Right atrium auricular region (tissue), 2 donors: ENCODE measurements at regions not wholly inside any gene's neighbourhood (a gene's known extent, or its start where the extent isn't known, plus 50 kb on each side); places are given as distances from the start of the nearest gene placed in this dataset.

Experiments
- DNase-seq: peaks from one replicate; pipeline ENCODE4 v3.0.0-alpha.2; 2019; ENCODE audit warnings: low spot score
- H3K27ac ChIP-seq, 2 donors: fragments of 200-600 bp; sonication (generic); 1 replicate in 1 of 2; 2 replicates in 1 of 2; pipeline ENCODE4 v1.5.1; 2016 to 2019
- H3K27me3 ChIP-seq, 2 donors: fragments of 200-600 bp; sonication (generic); one replicate each; pipeline versions ENCODE4 v1.5.1 to v1.6.0; 2017 to 2019
- H3K36me3 ChIP-seq: fragments of 200-600 bp; sonication (generic); one replicate; pipeline ENCODE4 v1.5.1; 2016
- H3K4me1 ChIP-seq, 2 donors: fragments of 200-600 bp; sonication (generic); one replicate each; pipeline versions ENCODE4 v1.5.1 to v1.6.0; 2017 to 2019
- H3K4me3 ChIP-seq, 2 donors: fragments of 200-600 bp; sonication (generic); 1 replicate in 1 of 2; 2 replicates in 1 of 2; pipeline ENCODE4 v1.5.1; 2017 to 2019; ENCODE audit warnings: mild to moderate bottlenecking in 1 of 2, moderate library complexity in 1 of 2
- H3K9me3 ChIP-seq, 2 donors: fragments of 200-600 bp; sonication (generic); one replicate each; pipeline ENCODE4 v1.5.1; 2019
- TF ChIP-seq, protein P1 (sequence below), 2 donors: fragments of 200-600 bp; sonication (generic); IDR thresholded peaks; one replicate each; pipeline ENCODE4 v1.5.1; 2019; ENCODE audit warnings: antibody characterized with exemption in 2 of 2

GRCh38 chr2:200091126-200091525 is 135.7 kb downstream of the MAIP1 start:
- H3K9me3 ChIP-seq: no peaks in the 10 kb centered on the region
- DNase-seq: no peak

GRCh38 chr2:200092235-200092634 is 136.9 kb downstream of the MAIP1 start:
- no peak overlapping the region for H3K27ac ChIP-seq
- no peak for DNase-seq
- no peak overlapping the region for H3K4me3 ChIP-seq
- TF ChIP-seq, protein P1, sequence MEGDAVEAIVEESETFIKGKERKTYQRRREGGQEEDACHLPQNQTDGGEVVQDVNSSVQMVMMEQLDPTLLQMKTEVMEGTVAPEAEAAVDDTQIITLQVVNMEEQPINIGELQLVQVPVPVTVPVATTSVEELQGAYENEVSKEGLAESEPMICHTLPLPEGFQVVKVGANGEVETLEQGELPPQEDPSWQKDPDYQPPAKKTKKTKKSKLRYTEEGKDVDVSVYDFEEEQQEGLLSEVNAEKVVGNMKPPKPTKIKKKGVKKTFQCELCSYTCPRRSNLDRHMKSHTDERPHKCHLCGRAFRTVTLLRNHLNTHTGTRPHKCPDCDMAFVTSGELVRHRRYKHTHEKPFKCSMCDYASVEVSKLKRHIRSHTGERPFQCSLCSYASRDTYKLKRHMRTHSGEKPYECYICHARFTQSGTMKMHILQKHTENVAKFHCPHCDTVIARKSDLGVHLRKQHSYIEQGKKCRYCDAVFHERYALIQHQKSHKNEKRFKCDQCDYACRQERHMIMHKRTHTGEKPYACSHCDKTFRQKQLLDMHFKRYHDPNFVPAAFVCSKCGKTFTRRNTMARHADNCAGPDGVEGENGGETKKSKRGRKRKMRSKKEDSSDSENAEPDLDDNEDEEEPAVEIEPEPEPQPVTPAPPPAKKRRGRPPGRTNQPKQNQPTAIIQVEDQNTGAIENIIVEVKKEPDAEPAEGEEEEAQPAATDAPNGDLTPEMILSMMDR (IDR thresholded peaks at IDR 0.05): no peak
- no peaks in the 10 kb centered on the region for H3K4me1 ChIP-seq
- H3K36me3 ChIP-seq: no peaks in the 10 kb centered on the region
- H3K27me3 ChIP-seq: no peaks in the 10 kb centered on the region
- H3K9me3 ChIP-seq: no peaks in the 10 kb centered on the region

More at GRCh38 chr2:200091126-200091525, 135.7 kb downstream of the MAIP1 start:
- H3K27me3 ChIP-seq: no peaks in the 10 kb centered on the region
- H3K4me1 ChIP-seq: no peaks in the 10 kb centered on the region
- no peak overlapping the region for H3K4me3 ChIP-seq
- H3K36me3 ChIP-seq: no peaks in the 10 kb centered on the region
- TF ChIP-seq, protein P1 (IDR thresholded peaks at IDR 0.05): no peak
- H3K27ac ChIP-seq: no peak overlapping the region

DNA sequence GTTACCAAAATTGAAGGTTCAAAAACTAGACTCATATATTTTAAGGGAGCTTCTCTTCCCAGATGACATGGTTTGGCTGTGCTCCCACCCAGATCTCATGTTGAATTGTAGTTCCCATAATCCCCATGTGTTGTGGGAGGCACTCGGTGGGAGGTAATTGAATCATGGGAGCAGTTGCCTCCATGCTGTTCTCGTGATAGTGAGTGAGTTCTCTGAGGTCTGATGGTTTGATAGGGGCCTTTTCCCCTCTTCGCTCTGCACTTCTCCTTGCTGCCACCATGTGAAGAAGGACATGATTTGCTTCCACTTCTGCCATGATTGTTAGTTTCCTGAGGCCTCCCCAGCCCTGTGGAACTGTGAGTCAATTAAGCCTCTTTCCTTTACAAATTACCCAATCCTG is 140.1 kb downstream of the MAIP1 start:
- TF ChIP-seq, protein P1 (IDR thresholded peaks at IDR 0.05): no peak
- DNase-seq: no peak
- no peaks in the 10 kb centered on the region for H3K27me3 ChIP-seq
- H3K36me3 ChIP-seq: no peaks in the 10 kb centered on the region
- no peaks in the 10 kb centered on the region for H3K9me3 ChIP-seq
- no peak overlapping the region for H3K4me3 ChIP-seq
- no peaks in the 10 kb centered on the region for H3K4me1 ChIP-seq
- no peak overlapping the region for H3K27ac ChIP-seq

DNA sequence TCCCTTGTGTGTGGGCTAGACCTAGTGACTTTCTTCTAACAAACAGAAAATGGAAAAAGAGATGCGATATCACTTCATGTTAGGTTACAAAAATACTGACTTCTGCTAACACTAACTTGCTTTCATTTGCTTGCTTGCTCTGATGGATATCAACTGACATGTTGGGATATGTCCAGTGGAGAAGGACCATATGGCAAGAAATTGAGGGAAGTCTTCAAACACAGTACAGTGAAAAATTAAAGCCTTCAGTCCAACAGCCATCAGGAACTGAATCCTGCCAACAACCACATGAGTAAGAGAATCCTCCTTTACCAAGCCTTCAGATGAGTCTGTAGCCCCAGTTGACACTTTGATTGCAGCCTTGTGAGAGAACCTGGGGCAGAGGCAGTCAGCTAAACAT is 143.9 kb downstream of the MAIP1 start:
- no peak for DNase-seq
- no peaks in the 10 kb centered on the region for H3K36me3 ChIP-seq
- no peaks in the 10 kb centered on the region for H3K27me3 ChIP-seq
- H3K4me3 ChIP-seq: no peak overlapping the region
- no peak overlapping the region for H3K27ac ChIP-seq
- H3K4me1 ChIP-seq: no peaks in the 10 kb centered on the region
- no peaks in the 10 kb centered on the region for H3K9me3 ChIP-seq
- TF ChIP-seq, protein P1 (IDR thresholded peaks at IDR 0.05): no peak

DNA sequence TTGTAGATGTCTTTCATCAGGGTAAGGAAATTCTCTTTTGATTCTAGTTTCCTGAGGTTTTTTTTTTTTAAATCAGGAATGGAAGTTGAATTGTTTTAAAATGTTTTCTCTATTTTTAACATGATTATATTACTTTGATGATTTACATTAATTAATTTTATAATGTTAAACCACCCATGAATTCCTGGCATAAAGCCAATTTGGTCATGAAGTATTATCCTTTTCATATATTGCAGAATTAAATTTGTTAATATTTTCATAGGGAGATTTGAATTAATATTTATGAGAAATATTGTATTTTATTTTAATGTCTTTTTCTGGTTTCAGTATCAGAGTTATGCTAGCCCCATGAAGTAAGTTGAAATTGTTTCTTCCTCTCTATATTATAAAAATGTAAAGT is 144.6 kb downstream of the MAIP1 start:
- Histone ChIP-seq H3K27me3 (no peaks in the 10 kb centered on the region), H3K27ac (no peak overlapping the region), H3K9me3 (no peaks in the 10 kb centered on the region), H3K4me3 (no peak overlapping the region), H3K4me1 (no peaks in the 10 kb centered on the region), H3K36me3 (no peaks in the 10 kb centered on the region)
- DNase-seq: no peak
- TF ChIP-seq, protein P1 (IDR thresholded peaks at IDR 0.05): no peak

DNA sequence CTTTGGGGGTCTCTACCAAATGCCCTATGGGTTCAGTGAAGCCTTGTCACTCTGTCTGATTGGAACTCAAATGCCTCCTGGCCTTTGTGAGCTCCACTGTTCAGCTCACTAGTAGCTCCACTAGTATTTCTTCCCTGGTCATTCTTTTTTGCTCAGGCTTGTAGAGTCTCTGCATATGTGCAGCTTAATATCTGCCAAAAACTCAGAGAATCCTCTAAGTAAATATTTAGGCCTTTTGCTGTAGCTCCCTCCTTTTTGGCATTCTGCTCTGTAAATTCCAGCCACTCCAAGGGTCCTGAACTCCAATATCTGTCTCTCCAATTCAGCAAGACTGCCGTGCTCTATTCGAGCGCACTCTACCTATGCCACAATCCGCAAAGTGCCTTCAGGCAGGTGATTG is 146.5 kb downstream of the MAIP1 start:
- Histone ChIP-seq H3K36me3 (no peaks in the 10 kb centered on the region), H3K4me1 (no peaks in the 10 kb centered on the region), H3K27me3 (no peaks in the 10 kb centered on the region), H3K9me3 (no peaks in the 10 kb centered on the region), H3K4me3 (no peak overlapping the region), H3K27ac (no peak overlapping the region)
- DNase-seq: no peak
- TF ChIP-seq, protein P1 (IDR thresholded peaks at IDR 0.05): no peak
